PC-3 (cell line): ENCODE measurements at regions not wholly inside any gene's neighbourhood (a gene's known extent, or its start where the extent isn't known, plus 50 kb on each side); places are given as distances from the start of the nearest gene placed in this dataset.

Experiments
- ATAC-seq: fragments of 200-7000 bp; cut with Tn5 transposase; 2 replicates; pipeline ENCODE4 v1.9.1; 2020; ENCODE audit warnings: mild to moderate bottlenecking, moderate library complexity
- BruUV-seq: library from RNA; stranded (reverse); fragments of 400-500 nt; replicated peaks from 2 replicates; lab custom pipeline; 2021; lab: Mats Ljungman, UMichigan
- CTCF ChIA-PET: fragments of 300-600 bp; sonication (Branson Sonifier 250); formaldehyde crosslinking; loops from one replicate; lab custom pipeline; 2022; ENCODE audit warnings: antibody characterized with exemption; lab: Charles Lee
- POLR2A ChIA-PET: fragments of 300-600 bp; sonication (Branson Sonifier 250); formaldehyde crosslinking; loops from one replicate; lab custom pipeline; 2022; ENCODE audit warnings: antibody characterized with exemption; ENCODE audit not compliant: unreplicated experiment; lab: Charles Lee
- DNase-seq: peaks from one replicate; pipeline ENCODE4 v3.0.0-alpha.2; 2015
- H2AFZ ChIP-seq: fragments of 300-600 bp; sonication (generic); 2 replicates; pipeline ENCODE4 v1.6.0; 2016; ENCODE audit warnings: antibody characterized with exemption, low read length
- H3F3A ChIP-seq: fragments of 300-600 bp; sonication (generic); one replicate; pipeline ENCODE4 v1.6.0; 2017; ENCODE audit warnings: antibody characterized with exemption, low read length, control low read depth, mild to moderate bottlenecking; ENCODE audit not compliant: unreplicated experiment
- H3K27ac ChIP-seq: fragments of 300-600 bp; sonication (generic); 2 replicates; pipeline ENCODE4 v1.5.1; 2016; ENCODE audit warnings: mild to moderate bottlenecking, low read length
- H3K27me3 ChIP-seq: fragments of 300-600 bp; sonication (generic); 2 replicates; pipeline ENCODE4 v1.6.1; 2016; ENCODE audit warnings: low read length, mixed read lengths
- H3K36me3 ChIP-seq: fragments of 300-600 bp; sonication (generic); 2 replicates; pipeline ENCODE4 v1.6.1; 2016; ENCODE audit warnings: low read depth, mixed run types, low read length, mixed read lengths
- H3K4me1 ChIP-seq: fragments of 300-600 bp; sonication (generic); 2 replicates; pipeline ENCODE4 v1.5.1; 2016; ENCODE audit warnings: low read length; ENCODE audit not compliant: insufficient read depth
- H3K4me2 ChIP-seq: fragments of 300-600 bp; sonication (generic); 2 replicates; pipeline ENCODE4 v1.6.0; 2016; ENCODE audit warnings: low read length
- H3K4me3 ChIP-seq: fragments of 300-600 bp; sonication (generic); 2 replicates; pipeline ENCODE4 v1.5.1; 2016; ENCODE audit warnings: mild to moderate bottlenecking, low read length, mixed read lengths
- H3K79me2 ChIP-seq: fragments of 300-600 bp; sonication (generic); 2 replicates; pipeline ENCODE4 v1.6.1; 2017; ENCODE audit warnings: low read length, mixed read lengths
- H3K9ac ChIP-seq: fragments of 300-600 bp; sonication (generic); 2 replicates; pipeline ENCODE4 v1.6.0; 2016; ENCODE audit warnings: mild to moderate bottlenecking, low read length
- H3K9me2 ChIP-seq: fragments of 300-600 bp; sonication (generic); replicated peaks from 2 replicates; pipeline ENCODE4 v1.6.1; 2016; ENCODE audit warnings: mixed run types, low read length, mixed read lengths
- H3K9me3 ChIP-seq: fragments of 300-600 bp; sonication (generic); 2 replicates; pipeline ENCODE4 v1.6.1; 2016; ENCODE audit warnings: low read length, mixed read lengths
- H4K20me1 ChIP-seq: fragments of 300-600 bp; sonication (generic); 2 replicates; pipeline ENCODE4 v1.6.1; 2016; ENCODE audit warnings: low read length, mixed read lengths
- EZH2 ChIP-seq: fragments of 300-600 bp; sonication (generic); IDR thresholded peaks from one replicate; pipeline ENCODE4 v1.6.1; 2017; ENCODE audit warnings: antibody characterized with exemption, mild to moderate bottlenecking, low read length; ENCODE audit not compliant: unreplicated experiment
- EZH2phosphoT487 ChIP-seq: fragments of 300-600 bp; sonication (generic); IDR thresholded peaks from 2 replicates; pipeline ENCODE4 v1.6.1; 2018; ENCODE audit warnings: mild to moderate bottlenecking, antibody characterized with exemption, low read length, borderline replicate concordance
- intact Hi-C: fragments of 100-400 bp; cut with micrococcal nuclease; formaldehyde crosslinking; loops from 2 replicates; pipeline ENCODE4 v1.9.0; 2023
- TF ChIP-seq, protein P1 (sequence below): fragments of 300-600 bp; sonication (generic); conservative IDR thresholded peaks from 2 replicates; pipeline ENCODE4 v1.5.1; 2017; ENCODE audit warnings: antibody characterized with exemption, low read depth, mild to moderate bottlenecking, low read length

DNA sequence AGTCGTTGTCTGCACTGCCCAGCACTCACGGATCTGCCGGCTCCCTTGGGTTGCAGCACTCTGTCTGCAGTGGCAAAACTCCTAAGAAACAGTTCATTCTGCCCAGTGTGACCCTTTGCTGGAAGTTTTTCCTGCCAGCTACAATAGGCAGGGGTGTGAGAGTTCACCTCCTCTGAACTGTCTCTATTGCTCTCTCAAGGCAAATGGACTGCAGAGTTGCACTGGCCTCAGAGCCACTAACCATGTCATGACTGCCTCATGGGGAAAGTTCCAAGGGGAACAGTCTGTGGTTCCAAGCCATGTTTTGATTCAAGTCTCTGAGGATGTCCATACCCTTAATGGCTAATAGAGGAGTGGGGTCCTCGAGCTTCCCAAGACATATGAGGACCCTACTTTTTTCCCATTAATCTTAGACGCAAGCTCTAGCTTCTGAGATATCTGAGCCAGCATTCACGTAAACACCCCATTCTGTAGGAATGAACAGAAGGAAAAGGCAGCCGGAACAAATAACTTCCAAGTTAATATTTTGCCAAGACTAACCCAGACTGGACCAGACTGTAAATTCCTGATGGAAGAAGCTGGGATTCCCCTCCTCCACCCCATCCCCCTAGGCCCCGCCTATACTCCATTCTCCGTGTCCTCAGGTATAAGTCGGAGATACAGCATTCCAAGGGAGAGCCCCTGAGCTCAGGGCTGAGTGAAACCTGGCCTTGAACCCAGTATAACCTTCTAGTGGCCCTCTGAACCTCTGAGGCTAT, 93.8 kb upstream of the AKT3 start:
- no peak for TF ChIP-seq EZH2
- TF ChIP-seq EZH2phosphoT487: no peak

DNA sequence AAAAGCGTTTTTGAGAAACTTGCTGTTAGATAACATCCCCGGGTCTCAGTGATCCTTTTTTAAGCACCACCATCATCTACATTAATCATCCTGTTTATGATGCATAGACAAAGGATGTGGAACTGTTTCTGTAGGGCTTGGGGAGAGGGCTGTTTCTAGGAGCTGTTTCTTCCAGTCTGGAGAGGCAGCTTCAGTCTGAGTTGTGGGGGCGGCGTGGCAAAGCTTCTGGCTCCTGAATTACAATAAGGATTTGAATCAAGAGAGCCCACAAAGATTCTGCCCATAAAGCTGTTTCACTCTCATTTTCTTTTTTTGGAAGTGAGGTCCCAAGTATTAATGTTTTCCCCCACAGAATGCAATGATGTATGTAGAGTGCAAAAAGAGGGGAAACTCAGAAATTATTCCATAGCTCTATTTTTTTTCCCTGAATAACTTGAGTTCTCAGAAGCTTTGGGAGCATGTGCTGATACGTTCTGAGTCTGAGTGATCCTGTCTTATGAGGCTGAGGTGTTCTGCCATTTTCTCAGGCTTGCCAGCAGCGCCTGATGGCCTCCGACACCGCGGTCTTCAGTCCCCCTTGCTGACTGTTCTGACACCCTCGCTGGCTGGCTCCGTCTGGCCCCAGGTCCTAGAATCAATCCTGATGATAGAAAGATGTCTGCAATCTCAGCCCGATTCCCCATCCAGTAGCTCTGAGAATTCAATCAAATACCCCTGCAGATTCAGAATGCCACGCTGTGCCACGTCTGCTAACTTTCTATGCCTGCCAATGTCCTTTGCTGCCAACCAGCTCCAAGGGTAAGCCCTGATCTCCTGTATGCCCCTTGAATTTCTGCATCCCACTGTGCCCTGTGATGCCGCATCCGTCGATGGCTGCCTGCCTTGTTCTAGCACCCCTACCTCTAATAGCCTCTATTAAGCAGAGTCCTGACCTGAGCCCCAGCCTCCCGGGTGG, 92.4 kb upstream of the AKT3 start:
- H3K9me3 ChIP-seq: no peaks in the 10 kb centered on the region
- H3K79me2 ChIP-seq: no peaks in the 10 kb centered on the region
- ATAC-seq: no peak
- TF ChIP-seq EZH2: no peak
- TF ChIP-seq EZH2phosphoT487: no peak
- TF ChIP-seq, protein P1, sequence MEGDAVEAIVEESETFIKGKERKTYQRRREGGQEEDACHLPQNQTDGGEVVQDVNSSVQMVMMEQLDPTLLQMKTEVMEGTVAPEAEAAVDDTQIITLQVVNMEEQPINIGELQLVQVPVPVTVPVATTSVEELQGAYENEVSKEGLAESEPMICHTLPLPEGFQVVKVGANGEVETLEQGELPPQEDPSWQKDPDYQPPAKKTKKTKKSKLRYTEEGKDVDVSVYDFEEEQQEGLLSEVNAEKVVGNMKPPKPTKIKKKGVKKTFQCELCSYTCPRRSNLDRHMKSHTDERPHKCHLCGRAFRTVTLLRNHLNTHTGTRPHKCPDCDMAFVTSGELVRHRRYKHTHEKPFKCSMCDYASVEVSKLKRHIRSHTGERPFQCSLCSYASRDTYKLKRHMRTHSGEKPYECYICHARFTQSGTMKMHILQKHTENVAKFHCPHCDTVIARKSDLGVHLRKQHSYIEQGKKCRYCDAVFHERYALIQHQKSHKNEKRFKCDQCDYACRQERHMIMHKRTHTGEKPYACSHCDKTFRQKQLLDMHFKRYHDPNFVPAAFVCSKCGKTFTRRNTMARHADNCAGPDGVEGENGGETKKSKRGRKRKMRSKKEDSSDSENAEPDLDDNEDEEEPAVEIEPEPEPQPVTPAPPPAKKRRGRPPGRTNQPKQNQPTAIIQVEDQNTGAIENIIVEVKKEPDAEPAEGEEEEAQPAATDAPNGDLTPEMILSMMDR: no peak
- peaks cover 11% of the 10 kb centered on the region for H3K4me1 ChIP-seq
- H3K36me3 ChIP-seq: no peaks in the 10 kb centered on the region
- no TSS peak for BruUV-seq
- no peaks in the 10 kb centered on the region for H3K27me3 ChIP-seq
- no peak overlapping the region for H3K9ac ChIP-seq
- no peak for DNase-seq
- no peaks in the 10 kb centered on the region for H3K9me2 ChIP-seq
- H3F3A ChIP-seq: no peaks in the 10 kb centered on the region
- no peak overlapping the region for H3K4me2 ChIP-seq
- H3K27ac ChIP-seq: no peak overlapping the region
- CTCF ChIA-PET: no interaction called here
- intact Hi-C loops: no loop called here
- H4K20me1 ChIP-seq: no peaks in the 10 kb centered on the region
- no peak overlapping the region for H3K4me3 ChIP-seq
- no peak overlapping the region for H2AFZ ChIP-seq
- POLR2A ChIA-PET: no interaction called here

More for the DNA sequence above, 93.8 kb upstream of the AKT3 start:
- no peak overlapping the region for H3K4me2 ChIP-seq
- no peaks in the 10 kb centered on the region for H3K79me2 ChIP-seq
- no TSS peak for BruUV-seq
- no peak for ATAC-seq
- H3K9me3 ChIP-seq: no peaks in the 10 kb centered on the region
- DNase-seq: no peak
- H3K9ac ChIP-seq: no peak overlapping the region
- H3K27me3 ChIP-seq: no peaks in the 10 kb centered on the region
- H3K36me3 ChIP-seq: no peaks in the 10 kb centered on the region
- no peak overlapping the region for H2AFZ ChIP-seq
- H4K20me1 ChIP-seq: no peaks in the 10 kb centered on the region
- H3K4me3 ChIP-seq: no peak overlapping the region
- CTCF ChIA-PET: no interaction called here
- no peaks in the 10 kb centered on the region for H3F3A ChIP-seq
- H3K4me1 ChIP-seq: peaks cover 8% of the 10 kb centered on the region
- intact Hi-C loops: no loop called here
- no peaks in the 10 kb centered on the region for H3K9me2 ChIP-seq
- no peak overlapping the region for H3K27ac ChIP-seq
- POLR2A ChIA-PET: no interaction called here

DNA sequence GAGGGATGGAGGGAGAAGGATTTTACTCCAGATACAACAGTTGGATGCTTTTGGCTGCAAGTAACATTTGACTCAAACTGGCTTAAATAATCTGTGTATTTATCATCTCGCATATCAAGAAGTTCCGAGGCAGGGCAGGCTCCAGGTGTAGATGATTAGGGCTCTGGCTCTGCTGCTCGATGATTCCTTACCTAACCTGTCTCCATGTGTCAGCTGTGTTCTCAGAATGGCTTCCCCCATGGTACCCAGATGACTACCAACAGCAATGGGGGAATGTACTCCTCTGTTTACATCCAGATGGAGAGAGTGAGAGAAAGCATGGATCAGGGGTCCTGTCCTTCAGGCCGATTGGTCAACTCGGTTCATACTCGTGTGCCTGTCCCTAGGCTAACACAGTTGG, 90.4 kb upstream of the AKT3 start:
- H3K4me1 ChIP-seq: peaks cover 11% of the 10 kb centered on the region
- no peaks in the 10 kb centered on the region for H3K9me2 ChIP-seq
- no peak overlapping the region for H3K4me2 ChIP-seq
- H3K9me3 ChIP-seq: no peaks in the 10 kb centered on the region
- intact Hi-C loops: no loop called here
- H2AFZ ChIP-seq: no peak overlapping the region
- ChIA-PET CTCF (no interaction called here), POLR2A (no interaction called here)
- H3K9ac ChIP-seq: no peak overlapping the region
- no peaks in the 10 kb centered on the region for H4K20me1 ChIP-seq
- no peaks in the 10 kb centered on the region for H3K79me2 ChIP-seq
- TF ChIP-seq EZH2 (no peak), EZH2phosphoT487 (no peak)
- TF ChIP-seq, protein P1: no peak
- no peak for DNase-seq
- H3K4me3 ChIP-seq: no peak overlapping the region
- H3K36me3 ChIP-seq: no peaks in the 10 kb centered on the region
- no peak for ATAC-seq
- BruUV-seq: no TSS peak
- no peaks in the 10 kb centered on the region for H3K27me3 ChIP-seq
- H3F3A ChIP-seq: no peaks in the 10 kb centered on the region
- no peak overlapping the region for H3K27ac ChIP-seq
